GM18520 (cell line): ENCODE measurements at regions not wholly inside any gene's neighbourhood (a gene's known extent, or its start where the extent isn't known, plus 50 kb on each side); places are given as distances from the start of the nearest gene placed in this dataset.

Experiments
- ATAC-seq: cut with Tn5 transposase; IDR thresholded peaks from one replicate; pipeline ENCODE4 v1.9.1; 2021; ENCODE audit not compliant: unreplicated experiment

DNA sequence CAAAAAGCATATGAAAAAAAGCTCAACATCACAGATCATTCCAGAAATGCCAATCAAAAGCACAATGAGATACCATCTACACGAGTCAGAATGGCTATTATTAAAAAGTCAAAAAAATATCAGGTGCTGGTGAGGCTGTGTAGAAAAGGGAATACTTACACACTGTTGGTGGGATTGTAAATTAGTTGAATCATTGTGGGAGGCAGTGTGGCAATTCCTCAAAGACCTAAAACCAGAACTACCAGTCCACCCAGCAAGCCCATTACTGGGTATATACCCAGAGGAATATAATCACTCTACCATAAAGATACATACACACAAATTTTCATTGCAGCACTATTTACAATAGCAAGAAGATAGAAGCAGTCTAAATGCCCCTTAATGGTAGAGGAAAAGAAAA is 529.9 kb downstream of the SLITRK1 start:
- no peak for ATAC-seq

DNA sequence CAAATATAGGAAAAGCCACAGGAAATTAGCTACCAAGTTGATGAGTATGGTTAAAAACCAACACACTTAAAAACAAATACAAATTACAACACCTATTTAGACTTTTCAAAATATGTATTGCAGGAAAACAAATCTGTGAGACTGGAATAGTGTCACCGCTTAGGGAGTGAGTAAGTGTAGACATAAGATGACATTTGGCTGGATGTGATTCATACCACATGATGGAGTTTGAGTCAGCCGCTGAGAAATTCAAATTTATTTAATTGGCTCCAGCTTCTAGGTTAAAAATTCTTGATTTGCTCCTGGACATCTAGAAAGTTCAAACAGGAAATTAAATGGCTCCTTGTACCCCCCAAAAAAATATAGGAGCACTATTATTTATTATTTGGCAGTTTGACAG is 531.7 kb downstream of the SLITRK1 start:
- no peak for ATAC-seq

DNA sequence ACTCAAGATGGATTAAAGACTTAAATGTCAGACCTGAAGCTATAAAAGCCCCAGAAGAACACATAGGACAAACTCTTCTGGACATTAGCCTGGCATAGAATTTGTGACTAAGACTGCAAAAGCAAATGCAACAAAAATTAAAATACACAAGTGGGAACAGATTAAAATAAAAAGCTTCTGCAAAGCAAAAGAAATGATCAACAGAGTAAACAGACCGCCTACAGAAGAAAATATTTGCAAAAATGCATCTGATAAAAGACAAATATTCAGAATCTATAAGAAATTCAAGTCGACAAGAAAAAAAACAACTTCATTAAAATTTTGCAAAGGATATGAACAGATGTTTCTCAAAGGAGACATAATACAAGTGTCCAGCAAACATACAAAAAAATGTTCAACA is 537.8 kb downstream of the SLITRK1 start:
- ATAC-seq = no peak

DNA sequence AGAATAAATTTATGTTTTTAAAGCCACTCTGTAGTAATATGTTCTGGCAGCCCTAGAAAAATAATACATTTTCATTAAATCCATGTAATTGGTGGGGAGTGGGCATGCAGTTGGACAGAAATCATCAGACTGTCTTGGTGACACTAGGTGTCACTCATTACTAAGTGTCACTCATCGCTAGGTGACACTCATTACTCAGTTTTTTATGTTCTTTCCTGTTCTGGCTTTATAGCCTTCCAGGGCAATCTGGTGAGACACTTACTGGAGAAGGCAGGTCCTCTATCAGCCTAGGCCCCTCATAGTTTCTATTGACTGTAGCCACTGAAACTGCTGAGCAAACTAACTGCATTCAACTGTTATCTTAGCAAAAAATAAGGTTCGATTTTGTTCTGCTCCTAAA is 542.1 kb downstream of the SLITRK1 start:
- no peak for ATAC-seq

DNA sequence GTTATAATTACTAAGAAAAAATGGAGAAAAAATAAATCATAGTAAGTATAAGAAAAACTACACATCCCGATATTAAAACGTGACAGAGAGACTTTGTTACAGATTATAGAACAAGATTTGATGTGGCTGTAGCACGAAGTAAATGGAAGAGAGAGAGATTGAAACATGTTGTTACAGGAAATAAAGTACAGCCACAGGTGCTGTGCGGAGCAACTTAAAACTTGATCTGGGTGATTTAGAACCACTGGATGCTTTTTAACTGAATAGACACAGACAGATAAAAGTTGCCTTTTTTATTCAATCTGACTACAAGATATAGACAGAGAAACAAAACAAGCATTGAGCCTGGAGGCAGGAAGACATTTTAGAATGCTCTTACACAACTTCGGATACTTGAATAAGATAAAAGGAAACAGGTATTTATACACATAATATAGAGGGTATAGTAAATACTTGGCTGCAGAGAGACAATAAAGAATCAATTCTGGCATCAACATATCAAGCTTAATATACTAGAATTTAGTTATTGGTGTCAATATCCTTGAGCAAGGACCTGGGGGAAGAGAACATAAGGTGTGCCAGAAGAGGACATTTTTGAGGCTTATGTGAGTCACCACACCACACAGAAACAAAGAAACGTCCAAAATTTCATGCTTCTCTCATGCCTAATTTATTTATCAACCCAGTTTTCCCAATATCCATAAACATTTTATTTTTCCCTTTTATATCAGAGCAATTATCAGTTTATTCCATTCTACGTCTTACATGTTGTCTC is 548.5 kb downstream of the SLITRK1 start:
- ATAC-seq = no peak

DNA sequence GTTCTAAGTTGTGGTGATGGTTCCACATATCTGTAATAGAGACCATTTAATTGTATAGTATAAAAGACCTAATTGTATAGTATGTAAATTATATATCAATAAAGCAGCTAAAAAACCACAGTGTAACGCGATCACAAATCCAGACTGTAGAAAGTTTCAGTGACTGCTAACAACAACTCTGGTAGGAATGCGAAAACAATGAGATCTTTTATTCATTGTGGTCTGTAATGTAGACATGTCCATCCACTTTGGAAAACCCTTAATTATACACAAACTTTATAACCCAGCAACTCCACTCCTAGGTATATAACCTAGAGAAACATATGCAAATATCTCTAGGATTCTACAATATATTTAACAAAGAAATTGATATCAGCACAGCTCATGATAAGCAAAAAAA is 549.5 kb downstream of the SLITRK1 start:
- no peak for ATAC-seq

DNA sequence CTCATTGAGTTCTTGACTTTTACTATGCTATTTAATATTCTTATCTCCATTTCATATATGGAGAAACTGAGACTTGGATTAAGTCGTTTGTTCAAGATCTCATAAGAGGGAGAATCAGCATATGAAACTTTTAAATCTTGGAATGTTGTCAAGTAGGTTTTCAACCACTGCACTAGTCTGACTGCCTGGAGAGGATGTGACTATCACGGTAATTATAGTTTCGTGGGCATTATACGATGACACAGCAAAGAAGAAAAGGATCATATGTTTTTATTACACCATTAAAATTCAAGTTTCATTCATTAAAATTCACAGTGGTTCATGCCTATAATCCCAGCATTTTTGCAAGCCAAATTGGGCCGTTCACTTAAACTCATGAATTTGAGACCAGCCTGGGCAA is 555.2 kb downstream of the SLITRK1 start:
- no peak for ATAC-seq

DNA sequence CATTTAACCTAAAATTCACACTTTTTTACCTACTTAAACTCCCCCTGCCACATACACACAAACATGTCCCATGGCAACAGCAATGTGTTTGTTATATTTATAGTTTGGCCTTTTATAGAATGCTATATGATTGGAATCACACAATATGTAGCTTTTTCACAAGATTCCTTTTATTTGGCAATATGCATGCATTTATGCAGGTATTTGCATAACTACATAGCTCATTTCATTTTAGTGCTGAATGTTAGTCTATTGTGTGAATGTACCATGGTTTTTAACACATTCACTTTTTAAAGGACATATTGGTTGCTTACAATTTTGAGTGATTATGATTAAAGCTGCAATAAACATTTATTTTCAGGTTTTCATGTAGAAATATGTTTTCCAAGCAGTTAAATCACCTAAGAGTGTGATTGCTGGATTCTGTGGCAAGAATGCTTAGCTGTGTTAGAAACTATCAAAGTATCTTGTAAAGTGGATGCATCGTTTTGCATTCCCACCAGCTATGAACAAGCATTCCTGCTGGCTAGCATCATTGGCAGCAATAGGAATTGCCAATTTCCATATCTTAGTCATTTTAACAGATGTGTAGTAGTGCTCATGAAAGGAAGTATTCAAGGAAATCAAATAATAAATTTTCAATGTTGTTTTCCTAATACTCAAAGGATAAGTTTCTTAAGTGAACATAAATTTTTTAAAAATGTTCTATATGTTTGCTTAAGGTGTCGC is 557.0 kb downstream of the SLITRK1 start:
- ATAC-seq = no peak

DNA sequence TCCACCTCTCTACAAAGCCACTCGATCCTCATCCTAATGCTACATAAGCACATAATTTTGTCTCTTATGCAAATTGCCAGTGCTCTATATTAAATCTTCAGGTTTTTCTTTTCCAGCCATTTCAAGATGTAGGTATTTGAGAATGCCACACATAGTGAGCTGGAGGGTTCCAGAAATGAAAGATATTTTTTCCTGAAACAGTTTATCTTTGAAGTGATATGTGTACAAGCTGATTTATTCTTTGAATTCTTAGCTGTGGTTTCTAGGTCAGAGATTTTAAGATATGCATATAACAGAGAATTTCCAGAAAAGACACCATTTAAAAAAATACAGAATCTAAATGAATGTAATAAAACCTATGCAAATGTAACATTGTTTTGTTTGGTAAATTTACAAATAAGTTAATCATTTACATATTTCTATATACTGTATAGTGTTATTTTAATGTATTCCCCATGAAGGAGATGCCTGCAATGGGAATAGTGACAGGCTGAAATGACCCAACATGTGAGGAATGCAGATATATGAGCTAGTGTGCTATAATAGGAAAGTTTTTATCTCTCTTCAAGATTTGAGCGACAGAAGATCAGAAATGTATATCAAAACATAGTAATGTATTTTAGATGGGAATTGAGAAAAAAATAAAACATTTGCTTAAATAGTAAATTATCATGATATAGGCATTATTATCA is 570.2 kb downstream of the SLITRK1 start:
- ATAC-seq = no peak

DNA sequence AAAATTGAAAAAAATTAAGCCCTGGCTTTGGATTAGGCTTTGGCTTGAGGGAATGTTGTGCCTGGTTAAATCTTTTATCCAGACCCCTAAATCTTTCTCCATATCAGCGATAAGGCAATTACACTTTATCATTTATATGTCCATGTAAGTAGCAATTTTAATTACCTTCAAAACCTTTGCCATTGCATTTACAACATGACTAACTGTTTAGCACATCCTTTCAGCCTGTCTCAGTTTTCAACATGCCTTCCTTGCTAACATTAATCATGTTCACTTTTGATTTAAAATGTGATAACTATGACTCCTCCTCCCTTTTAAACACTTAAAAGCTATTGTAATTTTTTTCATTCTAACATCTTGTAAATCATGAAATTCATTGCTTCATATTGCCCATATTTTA is 583.7 kb downstream of the SLITRK1 start:
- ATAC-seq = no peak

DNA sequence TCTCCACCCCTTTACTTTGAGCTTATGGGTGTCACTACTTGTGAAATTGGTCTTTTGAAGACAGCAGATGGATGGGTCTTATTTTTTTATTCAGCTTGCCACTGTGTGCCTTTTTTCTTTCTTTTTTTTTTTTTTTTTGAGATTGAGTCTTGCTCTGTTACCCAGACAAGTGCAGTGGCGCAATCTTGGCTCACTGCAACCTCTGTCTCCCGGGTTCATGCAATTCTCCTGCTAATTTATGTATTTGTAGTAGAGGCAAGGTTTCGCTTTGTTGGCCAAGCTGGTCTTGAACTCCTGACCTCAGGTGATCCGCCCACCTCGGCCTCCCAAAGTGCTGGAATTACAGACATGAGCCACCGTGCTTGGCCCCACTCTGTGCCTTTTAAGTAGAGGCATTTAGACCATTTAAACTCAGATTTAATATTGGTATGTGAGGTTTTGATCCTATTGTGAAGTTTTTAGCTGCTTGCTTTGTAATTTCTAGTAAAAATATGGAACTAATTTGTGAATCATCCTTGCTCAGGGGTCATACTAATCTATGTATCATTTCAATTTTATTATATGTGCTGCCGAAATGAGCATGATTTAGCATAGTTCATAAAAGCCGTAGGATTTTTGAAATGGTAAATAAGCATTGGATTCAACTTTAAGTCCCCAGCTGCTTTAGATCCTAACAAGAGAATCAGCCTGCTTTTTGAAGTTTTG is 584.5 kb downstream of the SLITRK1 start:
- no peak for ATAC-seq

DNA sequence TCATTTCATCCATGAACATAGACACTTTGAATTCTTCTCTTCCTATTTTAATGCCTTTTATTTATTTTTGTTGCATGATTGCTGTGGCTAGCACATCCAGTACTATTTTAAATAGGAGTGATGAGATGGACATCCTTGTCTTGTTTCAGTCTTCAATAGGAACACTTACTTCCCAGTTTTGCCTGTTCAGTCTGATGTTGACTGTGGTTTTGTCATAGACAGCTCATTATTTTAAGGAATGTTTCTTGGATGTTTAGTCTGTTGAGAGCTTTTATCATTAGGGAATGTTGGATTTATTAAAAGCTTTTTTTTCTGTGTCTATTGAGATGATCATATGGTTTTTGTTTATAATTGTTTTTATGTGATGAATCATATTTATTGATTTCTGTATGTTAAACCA is 586.6 kb downstream of the SLITRK1 start:
- no peak for ATAC-seq

DNA sequence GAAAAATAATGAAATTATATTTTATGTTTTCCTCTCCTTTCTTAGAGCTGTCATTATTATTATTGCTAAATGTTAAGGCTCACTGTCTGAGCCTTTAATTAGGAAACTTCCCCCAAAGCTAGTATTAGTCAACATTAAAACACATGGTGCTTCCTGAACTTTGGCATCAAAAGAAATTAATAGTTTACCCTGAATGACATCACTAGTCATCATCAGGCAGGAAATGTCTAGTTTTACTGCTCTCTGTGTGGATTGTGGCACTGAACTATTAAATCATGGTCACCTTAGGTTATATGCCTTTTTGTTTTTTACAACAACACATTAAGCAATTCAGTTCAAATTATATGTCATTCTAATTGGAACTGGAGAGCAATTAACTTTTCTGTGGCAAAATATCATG is 595.5 kb downstream of the SLITRK1 start:
- ATAC-seq = no peak

DNA sequence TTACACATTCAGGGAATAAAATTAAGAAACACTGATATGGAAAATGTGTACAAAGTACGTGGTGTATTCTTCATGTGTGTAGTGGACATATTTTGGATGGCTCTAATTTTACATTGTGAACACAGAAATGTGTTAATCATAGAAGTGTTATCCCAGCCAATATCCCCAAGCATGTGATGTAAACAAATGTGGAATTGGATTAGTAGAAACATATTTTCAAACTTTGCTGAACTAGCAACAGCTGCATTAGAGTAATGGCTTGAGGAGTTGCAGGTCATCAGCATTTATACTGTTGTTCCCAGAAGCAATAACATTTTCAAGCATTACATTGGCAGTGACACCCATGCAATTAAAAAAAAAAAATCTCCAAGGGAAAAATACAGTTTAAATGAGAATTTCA is 600.6 kb downstream of the SLITRK1 start:
- ATAC-seq = no peak

DNA sequence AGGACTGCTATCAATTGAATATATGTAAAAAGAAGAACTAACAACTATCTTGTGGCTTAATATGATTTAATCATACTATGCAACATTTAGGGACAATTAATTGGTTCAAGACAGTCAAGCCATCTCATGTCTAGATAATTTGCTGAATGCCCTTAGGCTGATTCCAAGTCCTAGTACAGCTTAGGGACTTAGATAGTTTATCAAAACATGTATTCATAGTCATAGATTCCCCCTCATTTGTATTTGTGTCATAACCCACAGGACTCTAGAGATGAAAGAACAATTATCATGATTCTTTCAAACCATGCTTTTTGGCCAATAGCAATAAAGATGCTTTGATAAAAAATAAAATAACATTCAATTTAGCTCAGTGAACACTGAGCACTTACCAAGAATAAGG is 607.6 kb downstream of the SLITRK1 start:
- no peak for ATAC-seq

DNA sequence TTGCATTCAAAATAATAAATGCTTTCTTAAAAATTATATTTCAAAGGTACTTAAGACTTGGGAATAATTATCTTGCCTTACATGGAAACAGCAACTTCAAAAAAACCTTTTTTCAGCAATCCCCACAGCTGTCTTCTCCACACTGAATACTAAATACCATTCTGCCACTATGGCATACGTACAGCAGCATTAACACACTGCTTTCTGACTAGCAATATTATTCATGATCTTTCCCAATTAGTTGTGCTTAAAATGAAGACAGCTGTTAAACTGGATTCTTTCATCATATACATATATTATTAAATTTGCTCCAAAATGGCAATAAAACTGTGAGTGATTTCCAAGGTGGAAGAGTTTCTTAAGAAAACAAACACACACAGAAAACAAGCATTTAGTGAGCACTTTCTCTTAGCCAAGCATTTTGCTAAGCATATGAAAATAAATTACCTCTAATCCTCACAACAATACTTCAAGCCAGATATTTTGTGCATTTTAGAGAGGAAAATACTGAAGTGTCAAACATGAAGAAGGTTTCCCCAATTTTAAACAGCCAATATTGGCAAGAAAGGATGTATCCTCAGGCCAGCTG is 609.5 kb downstream of the SLITRK1 start:
- ATAC-seq = no peak

DNA sequence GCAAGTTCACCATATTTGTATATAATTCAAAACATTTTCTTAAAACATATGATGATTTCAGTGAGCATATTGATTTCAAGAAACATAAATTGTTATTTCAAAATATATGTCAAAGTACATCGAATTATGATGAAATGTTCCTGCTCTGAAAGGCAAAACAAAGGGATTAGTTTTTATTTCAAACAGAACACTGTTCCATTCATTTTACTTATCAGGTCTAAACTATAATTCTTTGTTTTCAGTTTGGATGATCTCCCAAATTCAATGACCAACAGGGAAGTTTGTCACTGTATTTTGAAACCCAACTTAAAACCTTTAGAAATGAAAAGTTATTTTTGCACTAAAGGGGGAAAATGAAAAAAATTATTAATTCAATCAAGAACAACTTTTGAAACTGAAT is 610.2 kb downstream of the SLITRK1 start:
- no peak for ATAC-seq

DNA sequence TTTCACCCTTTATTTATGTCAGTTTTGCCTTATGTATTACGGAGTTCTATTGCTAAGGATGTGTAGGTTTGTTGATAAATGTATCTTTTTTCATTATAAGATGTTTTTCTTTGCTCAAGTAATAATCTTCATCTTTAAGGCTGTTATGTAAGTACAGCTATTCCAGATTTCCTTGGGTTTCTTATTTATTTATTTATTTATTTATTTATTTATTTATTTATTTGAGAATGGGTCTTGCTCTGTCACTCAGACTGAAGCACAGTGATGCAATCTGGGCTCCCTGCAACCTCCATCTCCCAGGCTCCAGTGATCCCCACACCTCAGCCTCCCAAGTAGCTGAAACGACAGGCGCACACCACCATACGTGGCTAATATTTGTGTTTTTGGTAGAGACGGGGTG is 617.0 kb downstream of the SLITRK1 start:
- ATAC-seq = no peak

DNA sequence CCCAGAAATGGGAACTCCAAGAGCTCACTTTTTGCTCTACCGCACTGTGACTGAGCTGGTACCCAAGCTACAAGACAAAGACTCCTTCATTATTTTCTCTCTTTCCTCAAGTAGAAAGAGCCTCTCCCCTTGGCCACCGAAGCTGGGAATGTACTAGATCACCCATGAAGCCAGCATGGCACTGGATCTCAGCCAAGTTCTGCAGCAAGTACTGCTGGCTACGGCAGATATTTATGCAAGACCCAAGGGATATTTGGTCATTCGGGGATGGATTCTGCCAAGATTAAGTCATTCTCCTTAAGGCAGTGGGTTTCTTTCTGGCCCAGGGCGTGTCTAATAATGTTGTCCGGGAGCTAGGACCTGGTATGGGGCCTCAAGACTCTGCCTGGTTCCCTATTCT is 633.5 kb downstream of the SLITRK1 start:
- ATAC-seq = no peak

DNA sequence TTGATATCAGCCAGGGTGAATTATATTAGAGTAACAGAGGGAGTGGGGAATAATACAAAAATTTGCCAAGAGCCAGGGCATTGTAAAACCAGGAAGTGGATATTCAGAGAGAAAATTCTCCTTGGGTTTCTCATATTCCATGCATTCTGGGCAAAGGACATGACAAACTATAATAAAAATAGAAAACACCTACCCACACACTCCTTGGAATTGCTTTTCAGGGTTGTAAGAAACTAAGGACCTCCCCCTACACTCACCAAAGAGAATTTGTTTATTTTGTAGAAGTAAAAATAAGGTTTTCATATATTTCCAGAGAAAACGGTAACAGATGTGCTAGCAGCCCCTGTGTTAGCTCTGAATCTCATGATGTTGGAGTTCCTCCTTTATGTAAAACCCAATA is 649.6 kb downstream of the SLITRK1 start:
- ATAC-seq = no peak
